Renal pelvis (tissue), 1 donor: ENCODE measurements at regions not wholly inside any gene's neighbourhood (a gene's known extent, or its start where the extent isn't known, plus 50 kb on each side); places are given as distances from the start of the nearest gene placed in this dataset.

Experiments used
- DNase-seq: peaks from one replicate; pipeline ENCODE4 v3.0.0-alpha.2; 2013

DNA sequence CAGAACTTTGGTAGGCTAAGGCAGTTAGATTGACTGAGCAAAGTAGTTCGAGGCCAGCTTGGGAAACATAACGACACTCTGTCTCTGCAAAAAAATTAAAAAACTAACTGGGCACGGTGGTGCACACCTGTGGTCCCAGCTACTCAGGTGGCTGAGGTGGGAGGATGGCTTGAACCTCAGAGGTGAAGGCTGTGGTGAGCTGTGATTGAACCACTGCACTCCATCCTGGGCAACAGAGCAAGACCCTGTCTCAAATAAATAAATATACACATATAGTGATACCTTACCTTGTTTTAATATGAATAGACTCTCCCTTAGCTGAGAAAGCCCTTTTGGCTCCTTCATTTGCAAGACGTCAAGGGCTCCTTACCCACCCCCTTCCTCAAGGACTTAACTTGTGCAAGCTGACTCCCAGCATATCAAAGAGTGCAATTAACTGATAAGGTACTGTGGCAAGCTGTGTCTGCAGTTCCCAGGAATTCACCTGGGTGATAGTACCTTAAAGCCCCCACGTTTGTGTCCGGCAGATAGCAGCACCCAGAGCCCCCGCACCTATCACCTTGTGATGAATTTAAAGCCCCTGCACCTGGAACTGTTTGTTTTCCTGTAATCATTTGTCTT, 655.6 kb upstream of the GALNTL6 start:
- DNase-seq = no peak

DNA sequence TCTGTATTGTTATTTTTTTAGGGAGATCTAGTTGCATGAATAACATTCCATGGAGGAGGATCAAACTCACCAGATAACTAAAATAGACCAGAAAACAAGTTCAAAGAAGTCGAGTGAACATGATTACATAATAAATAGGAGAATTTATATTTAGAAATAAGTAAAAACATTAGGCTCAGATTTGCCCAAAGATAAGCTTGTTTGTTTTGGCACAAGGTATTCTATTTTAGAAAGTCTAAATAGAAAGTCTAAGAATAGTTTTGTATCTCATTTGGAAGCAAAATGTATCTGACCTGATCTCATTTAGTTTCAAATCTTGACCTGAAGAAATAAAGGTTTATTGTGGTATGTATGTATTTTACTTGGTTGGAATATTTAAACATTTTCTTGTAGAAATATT, 670.6 kb upstream of the GALNTL6 start:
- DNase-seq = no peak

DNA sequence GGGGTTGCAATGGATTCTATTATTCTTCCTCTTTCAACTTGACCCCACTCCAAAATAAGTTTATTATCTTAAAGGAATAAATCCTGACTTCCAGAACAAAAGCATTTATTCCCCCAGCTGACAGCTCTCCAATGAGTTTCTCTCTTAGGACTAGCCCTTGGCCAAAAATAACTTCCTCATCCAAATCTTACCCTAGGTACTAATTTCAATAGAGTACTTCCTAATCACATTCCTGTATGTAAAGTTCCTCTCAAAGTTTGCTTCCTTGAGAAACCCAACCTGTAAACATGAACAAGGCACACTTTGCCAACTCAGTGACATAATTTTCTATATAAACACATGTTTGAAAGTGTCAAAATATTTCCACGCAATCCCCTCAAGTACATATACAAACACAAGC, 671.2 kb upstream of the GALNTL6 start:
- DNase-seq = no peak

DNA sequence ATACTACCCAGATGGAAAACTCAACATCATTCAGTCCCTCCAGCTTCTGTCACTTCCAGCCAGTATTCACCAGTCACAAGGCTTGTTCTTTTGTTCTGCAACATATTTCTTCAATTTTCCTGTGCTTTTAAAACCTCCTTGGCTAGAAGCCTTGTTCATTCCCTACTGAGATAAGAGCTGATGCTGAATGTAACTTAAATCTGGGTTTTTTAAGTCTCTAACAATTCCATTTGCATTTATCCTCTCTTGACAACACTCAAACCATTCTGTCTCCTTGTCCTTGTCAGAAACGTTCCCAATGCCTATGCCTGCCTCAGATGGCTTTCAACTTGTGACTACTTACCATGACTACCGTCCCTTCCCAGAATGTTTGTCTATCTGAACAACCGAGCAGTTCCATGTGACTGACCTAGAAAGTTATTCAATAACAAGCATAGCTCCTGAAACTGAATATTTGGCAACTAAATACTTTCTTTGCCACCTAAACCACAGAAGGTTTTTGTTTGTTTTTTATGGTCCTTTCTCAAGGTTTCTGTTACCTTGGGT, 682.9 kb upstream of the GALNTL6 start:
- DNase-seq = peak; percentile 8

DNA sequence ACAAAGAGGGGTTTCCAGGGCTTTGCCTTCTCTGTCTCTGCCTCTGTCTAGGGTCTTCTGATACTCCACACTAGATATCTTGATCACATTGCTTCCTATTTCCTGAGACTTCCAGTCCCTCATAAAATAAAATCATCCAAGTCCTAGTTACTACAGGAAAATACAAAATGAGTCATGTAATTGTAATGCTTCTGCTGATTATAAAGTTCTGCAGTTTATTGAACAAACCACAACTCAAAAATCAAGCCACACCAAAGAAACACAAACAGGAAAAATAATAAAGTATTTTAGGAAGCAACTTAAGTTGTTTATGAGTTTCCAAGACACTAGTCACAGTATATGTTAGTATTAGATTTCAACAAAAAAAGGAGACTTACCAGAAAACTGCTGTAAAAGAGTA, 695.1 kb upstream of the GALNTL6 start:
- no peak for DNase-seq

DNA sequence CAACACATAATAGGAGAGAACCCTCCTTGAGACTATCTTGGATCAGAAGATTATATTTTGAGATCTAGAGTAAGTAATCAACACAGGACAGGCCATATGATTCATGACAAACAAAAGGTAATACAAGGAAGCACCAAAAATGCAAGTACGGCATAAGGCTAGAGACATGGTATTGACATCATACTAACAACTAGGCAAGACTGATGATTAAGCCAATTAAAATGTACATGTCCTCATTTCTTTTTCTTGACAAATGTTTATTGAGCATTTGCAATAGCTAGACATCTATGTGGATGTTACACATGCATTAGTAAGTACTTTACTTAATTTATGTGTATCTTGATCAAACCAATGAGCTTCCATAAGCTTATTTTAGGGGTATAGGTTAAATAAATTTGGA, 695.7 kb upstream of the GALNTL6 start:
- no peak for DNase-seq

DNA sequence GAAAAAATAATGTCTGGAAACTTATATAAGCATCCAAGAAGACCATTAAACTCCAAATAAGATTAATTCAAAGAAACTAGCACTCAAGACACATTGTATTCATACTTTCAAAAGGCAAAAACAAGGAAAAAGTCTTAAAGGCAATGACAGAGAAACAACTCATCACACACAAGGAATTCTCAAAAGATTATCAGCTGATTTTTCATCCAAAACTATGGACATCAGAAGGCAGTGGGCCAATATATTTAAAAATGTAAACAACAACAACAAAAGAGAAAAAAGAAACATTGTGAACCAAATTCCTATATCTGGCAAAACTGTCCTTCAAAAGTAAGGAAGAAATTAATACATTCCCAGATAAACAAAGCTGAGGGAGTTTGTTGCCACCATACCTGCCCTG, 711.4 kb upstream of the GALNTL6 start:
- DNase-seq = no peak

DNA sequence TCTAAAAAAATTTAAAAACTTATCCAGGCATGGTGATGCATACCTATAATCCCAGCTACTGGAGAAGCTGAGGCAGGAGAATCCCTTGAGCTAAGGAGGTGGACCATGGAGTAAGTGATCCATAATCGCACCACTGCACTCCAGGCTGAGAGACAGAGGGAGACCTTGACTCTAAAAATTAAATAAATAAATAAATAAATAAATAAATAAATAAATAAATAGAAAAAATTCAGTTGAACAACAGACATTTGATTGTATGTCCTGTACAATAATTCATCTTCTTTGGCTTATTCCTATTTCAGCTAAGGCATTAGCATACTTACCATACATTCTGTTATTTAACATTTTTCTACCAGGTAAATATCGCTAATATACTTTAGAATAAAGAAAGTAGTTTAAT, 726.1 kb upstream of the GALNTL6 start:
- no peak for DNase-seq

DNA sequence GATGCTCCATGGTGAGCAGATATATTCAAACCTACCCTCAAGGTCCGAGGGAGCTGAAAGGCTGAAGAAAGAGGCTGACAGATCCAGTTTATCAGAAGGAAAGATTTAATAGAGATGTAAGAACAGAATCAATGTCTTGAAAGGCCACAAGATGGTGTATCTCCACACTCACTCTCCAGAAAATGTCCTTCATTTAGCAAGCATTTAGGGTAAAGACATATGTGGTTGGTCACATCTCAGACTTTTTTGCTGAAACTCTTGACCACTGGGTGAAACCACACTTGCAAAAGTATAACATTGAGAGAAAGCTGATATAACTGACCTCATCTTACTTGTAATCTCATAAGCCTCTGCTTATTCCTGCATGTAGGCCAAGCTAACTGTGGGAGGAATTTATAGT, 745.8 kb upstream of the GALNTL6 start:
- DNase-seq = no peak

DNA sequence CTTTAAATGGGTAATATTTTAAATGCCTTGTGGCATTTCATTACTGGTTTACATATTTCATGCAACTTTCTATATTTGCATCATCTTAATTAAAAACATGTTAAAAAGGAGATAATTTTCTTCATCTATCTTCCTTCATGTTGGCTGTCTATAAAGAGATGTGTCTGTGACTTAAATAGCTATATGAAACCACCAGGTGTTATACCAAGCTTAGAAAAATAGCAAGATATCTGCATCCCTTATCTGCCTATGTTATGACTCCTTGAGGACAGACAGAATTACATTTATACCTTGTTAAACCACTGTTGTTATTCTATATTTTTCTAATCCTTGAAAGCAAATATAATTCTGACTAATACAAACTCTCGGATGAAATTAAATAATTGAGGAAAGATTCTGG, 763.8 kb upstream of the GALNTL6 start:
- no peak for DNase-seq

DNA sequence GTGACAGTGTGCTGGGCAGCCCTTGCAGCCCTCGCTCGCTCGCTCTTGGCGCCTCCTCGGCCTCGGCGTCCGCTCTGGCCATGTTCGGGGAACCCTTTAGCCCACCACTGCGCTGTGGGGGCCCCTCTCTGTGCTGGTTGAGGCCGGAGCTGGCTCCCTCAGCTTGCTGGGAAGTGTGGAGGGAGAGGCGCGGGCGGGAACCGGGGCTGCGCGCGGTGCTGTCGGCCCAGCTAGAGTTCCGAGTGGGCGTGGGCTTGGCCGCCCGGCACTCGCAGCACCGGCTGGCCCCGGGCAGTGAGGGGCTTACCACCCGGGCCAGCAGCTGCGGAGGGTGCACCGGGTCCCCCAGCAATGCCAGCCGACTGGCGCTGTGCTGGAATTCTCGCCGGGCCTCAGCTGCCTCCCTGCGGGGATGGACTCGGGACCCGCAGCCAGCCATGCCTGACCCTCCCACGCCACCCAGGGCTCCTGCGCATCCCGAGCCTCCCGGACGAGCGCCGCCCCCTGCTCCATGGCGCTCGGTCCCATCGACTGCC, 770.1 kb upstream of the GALNTL6 start:
- DNase-seq = no peak

DNA sequence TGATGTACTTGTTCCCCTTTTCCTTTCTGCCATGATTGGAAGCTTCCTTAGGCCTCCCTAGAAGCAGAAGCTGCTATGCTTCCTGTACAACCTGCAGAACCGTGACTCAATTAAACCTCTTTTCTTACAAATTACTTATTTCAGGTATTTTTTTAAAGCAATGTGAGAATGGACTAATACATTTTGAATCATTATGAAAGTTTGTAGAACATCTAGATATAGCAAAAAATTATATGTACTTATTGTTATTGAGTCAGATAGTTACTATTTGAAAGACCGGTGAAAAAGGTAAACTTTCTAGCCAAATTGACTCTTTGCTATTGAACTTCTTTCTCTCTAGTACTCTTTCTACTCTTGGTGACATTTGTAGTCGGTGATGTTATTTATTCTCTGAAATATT, 777.3 kb upstream of the GALNTL6 start:
- DNase-seq = no peak

DNA sequence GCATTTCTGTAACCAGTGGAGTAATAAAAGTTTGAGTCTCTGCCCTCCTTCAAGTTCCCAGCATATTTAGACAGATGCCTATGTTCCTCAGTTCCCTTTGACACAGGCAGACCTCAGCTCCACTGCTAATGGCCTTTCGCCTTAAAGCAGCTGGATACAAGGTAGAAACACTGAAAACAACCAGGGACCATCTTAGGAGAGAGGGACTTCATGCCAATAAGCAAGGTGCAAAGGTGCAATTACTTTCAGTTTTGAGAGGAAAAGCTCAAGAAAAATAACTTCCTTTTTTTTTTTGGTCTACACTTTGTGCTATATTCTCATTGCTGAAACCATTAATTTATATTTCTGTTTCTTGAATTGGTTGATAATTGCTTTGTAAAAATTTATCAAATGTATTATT, 781.9 kb upstream of the GALNTL6 start:
- DNase-seq = no peak

DNA sequence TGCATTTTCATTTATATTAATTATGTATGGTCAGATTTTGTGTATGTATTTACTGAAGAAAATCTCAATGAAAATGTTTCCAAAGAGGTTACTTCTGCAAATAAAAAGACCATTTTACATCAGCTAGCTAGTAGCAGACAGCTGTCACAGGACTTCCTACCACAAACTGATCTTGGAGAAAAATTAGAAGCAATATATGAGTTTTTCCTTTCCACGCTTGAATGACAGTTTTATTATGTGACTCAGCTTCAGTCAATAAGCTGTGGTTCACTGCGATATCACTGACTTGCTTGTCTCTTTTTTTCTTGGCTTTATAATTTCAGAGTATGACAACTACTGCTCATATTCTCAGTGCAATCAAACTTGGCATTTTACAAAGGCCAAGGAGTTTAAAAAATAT, 787.4 kb upstream of the GALNTL6 start:
- DNase-seq = no peak

DNA sequence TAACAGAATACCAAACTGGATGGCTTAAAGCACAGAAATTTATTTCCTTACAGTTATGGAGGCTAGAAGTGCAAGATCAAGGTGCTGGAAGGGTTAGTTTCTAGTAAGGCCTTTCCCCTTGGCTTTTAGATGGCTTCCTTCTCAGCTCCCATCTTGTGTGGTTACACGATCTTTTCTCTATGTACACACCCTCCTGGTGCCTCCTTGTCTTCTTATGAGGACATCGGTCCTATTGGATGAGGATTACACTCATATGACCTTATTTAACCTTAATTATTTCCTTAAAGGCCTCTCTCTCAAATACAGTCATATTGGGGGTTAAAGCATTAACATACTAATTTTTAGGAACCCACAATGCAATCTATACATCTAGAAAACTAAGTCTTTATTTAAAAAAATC, 787.9 kb upstream of the GALNTL6 start:
- no peak for DNase-seq

DNA sequence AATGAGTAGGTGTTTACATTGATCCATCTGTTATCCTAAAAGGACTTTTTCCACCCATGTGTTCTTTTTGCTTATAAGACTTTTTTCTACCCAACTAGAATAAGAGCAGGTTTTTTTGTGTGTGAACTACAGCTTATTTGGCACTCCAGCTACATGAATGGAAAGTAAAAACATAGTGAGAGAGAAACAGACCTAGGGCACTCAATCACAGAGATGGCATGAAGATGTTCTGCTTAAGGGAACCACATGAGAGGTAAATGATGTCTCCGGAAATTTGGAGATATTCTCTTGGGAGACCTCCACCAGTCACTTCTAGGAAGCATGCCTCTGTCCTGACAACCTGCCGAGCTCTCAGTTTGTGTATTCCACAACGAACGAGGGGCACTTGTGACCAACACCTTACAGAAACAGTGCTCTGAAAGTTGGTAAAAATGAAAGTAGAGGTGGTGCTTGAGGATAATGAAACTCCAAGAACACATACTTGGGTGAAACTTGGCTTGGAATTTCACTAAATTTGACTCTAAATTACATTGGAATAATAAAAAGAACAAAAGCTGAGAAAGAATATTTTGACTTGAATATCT, 788.4 kb upstream of the GALNTL6 start:
- DNase-seq = no peak

DNA sequence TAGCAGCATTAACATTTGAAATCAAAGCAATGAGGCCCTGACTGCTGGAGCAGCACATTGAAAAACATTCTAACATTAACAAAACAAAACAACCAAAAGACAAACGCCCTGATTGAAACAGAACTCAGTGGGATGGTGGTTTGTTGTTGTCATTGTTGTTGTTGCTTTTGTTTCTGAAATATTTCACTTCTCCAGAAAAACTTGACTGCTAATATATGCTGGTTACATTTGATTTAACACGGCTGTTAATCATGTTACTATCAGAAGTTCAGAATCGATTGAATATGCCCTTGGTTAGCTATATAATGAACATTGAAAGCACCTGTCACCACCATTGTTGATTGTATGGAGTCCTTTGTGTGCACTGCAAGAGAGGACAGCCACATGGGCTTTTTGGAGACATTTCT, 790.4 kb upstream of the GALNTL6 start:
- DNase-seq = no peak

DNA sequence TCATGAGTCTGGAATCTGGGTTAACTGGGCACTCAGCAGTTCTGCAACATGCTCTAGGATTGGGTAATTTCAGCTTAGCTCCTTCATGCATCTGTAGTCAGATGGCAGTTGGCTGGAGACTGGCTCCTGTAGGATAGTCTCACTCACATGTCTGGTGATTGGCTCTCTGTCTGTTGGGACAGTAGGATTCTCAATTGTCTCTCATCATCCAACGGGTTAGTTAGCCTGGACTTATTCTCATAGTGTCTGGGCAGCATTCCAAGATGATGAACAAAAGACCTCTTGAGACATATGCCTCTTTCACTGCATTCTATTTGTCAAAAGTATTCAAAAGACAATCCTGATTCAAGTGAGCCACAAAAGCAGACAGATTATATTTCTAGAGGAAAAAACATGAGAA, 795.6 kb upstream of the GALNTL6 start:
- DNase-seq = no peak

DNA sequence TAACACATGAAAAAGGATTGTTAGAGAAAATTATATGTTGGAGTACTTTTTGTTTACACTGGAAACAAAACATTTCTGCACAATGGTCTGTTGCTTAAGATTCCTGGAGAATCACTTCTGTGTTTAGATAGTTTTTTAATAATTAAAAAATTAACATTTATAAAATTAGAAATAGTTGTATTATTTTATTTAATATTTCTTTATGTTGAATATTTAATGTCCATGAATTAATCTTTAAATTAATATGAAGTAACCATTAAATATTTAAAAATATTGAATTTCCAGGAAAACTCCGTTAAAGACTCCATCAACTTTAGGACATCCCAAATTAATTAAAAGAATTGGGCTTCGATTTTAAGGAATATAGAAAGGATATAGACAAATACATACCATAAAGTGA, 797.1 kb upstream of the GALNTL6 start:
- no peak for DNase-seq

DNA sequence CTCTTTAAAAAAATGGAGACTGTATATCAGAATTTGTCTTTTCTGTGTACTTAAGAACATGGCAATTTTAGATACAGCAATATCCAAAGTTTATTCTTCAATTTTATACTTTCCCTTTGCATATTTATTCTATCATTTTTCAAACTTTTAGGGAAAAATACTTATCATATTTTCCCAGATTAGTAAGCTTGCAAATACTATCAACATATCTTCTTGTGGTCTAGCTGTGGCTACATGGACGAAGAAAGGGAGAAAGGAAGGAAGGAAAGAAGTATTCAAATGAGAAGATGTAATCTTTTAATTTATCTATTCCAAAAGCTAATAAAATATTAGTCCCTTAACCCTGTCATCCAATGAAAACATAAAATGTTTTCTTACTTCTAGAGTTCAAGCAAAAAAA, 797.8 kb upstream of the GALNTL6 start:
- DNase-seq = no peak

DNA sequence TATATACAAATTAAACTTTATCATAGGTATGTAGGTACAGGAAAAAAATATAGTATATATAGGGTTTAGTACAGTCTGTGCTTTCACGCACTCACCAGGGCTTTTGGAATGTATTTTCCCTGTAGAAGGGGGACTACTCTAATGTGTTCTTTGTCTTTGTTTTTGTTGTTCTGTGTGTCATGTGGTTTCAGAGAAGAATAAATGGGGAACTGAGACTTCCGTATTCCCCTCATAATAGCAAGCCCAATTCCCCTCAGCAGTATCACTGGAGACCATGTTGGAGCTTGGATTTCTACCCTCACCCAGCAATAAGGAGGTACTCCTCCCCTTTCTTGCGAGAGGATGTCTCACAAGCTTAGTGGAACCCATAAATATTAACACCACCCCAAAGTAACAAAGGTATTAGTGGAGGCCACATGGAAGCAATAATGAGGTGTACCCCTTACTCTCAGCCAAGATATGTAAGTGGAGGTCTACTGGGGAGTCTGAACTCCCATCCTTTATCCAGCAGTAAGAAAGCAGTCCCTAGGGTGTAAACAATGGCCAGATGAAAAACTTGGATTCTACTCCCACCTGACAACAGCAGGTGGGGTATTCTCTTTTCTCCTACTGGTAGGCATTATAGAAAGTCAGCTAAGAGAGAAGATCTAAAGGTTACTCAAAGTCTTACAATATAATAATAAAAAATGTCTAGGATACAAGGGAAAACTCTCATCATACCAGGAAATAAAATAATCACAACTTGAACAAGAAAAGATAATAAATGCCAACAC, 805.4 kb upstream of the GALNTL6 start:
- no peak for DNase-seq

DNA sequence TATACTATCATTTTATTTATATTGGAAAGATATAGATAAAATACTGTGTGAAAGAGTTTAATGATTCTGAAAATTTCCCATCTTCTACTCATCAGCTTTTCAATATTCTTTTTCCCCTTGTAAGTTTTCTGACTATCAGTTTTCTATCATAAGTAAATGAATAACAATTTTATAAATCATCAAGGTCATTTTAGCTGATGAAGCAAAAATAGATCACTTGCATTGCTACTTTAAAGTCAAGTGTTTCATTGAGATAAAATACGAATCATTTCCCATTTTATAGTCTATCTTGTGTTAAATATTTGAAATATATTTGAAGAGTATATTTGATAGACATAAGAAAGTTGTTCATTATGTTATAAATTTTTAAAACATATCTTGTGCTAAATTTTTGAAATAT, 811.0 kb upstream of the GALNTL6 start:
- DNase-seq = no peak

DNA sequence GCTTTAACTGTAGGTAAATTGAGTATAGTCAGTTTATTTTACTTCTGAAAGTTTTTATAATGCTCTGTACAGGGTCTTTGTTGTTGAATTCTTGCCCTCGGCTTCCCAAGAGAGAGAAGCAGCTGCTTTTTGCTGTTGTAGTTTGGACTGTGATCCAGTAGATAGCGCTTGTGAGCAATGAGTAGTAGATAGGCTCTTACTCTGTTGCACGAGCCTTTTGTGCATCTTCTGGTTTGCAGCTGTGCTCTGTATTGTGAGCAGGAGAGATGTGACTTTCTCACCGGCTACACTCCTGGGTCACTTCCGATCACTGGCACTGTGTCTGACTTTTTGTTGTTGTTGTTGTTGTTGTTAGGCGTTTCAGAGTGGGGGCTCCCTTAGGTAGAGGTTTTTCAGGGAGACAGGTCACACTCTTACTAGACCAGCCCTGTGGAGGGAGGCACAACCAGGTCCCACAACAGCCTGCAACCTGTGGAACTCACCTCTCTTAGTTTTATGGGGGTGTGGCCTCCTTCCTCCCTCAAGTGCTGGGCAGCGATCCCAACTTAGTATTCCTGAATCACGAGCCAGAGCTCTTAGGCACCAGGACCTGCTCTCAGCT, 822.1 kb upstream of the GALNTL6 start:
- peak; percentile 35 for DNase-seq
